KMS-11 (cell line): ENCODE measurements at regions not wholly inside any gene's neighbourhood (a gene's known extent, or its start where the extent isn't known, plus 50 kb on each side); places are given as distances from the start of the nearest gene placed in this dataset.

Experiments
- H2AFZ ChIP-seq: fragments of 200-600 bp; sonication (generic); 2 replicates; pipeline ENCODE4 v1.6.1; 2016; ENCODE audit warnings: antibody characterized with exemption, mixed run types, low read depth
- H3K27ac ChIP-seq: fragments of 200-600 bp; sonication (generic); 2 replicates; pipeline ENCODE4 v1.6.1; 2016; ENCODE audit warnings: mild to moderate bottlenecking, mixed run types
- H3K27me3 ChIP-seq: fragments of 200-600 bp; sonication (generic); 2 replicates; pipeline ENCODE4 v1.6.1; 2017; ENCODE audit warnings: mild to moderate bottlenecking, low read depth, mixed run types, moderate library complexity; ENCODE audit not compliant: insufficient read depth
- H3K36me3 ChIP-seq: fragments of 200-600 bp; sonication (generic); 2 replicates; pipeline ENCODE4 v1.6.1; 2017; ENCODE audit warnings: mild to moderate bottlenecking, mixed run types; ENCODE audit not compliant: insufficient read depth
- H3K4me1 ChIP-seq: fragments of 200-600 bp; sonication (generic); 2 replicates; pipeline ENCODE4 v1.6.1; 2016; ENCODE audit warnings: mild to moderate bottlenecking, low read depth, mixed run types; ENCODE audit not compliant: poor library complexity, severe bottlenecking
- H3K4me2 ChIP-seq: fragments of 200-600 bp; sonication (generic); 2 replicates; pipeline ENCODE4 v1.7.0; 2016; ENCODE audit warnings: mild to moderate bottlenecking, mixed run types
- H3K4me3 ChIP-seq: fragments of 200-600 bp; sonication (generic); IDR thresholded peaks from 2 replicates; pipeline ENCODE4 v1.6.1; 2017; ENCODE audit warnings: low read depth, low read length, mixed read lengths; ENCODE audit not compliant: insufficient read depth
- H3K79me2 ChIP-seq: fragments of 200-600 bp; sonication (generic); 2 replicates; pipeline ENCODE4 v1.6.1; 2016; ENCODE audit warnings: low read depth, mixed run types; ENCODE audit not compliant: insufficient read depth
- H3K9ac ChIP-seq: fragments of 200-600 bp; sonication (generic); 2 replicates; pipeline ENCODE4 v1.6.1; 2016; ENCODE audit warnings: mild to moderate bottlenecking, mixed run types
- H4K20me1 ChIP-seq: fragments of 200-600 bp; sonication (generic); 2 replicates; pipeline ENCODE4 v1.6.1; 2016; ENCODE audit warnings: mild to moderate bottlenecking, mixed run types; ENCODE audit not compliant: insufficient read depth
- TF ChIP-seq, protein P1 (sequence below): fragments of 200-600 bp; sonication (generic); conservative IDR thresholded peaks from 2 replicates; pipeline ENCODE4 v1.6.1; 2017; ENCODE audit warnings: low read depth, mild to moderate bottlenecking, antibody characterized with exemption, low read length, moderate library complexity, mixed read lengths

DNA sequence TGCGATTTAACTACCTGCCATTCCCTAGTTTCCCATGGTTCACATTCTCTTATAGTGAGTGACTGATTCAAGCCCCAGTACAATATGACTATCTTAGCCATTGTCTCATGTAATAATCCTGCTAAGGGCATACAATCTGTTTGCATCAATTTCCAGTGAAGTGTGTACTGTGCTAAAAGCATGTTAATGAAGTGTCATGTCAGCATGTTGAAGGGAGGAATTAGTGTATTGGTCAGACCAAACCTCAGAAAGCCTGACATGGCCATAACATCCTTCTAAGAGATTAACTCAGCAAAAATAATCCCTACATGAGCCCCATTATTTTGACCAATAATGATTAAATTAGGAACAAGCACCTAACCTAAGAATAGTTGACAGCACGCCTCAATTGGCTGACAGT, 442.4 kb downstream of the ENC1 start:
- Histone ChIP-seq H3K27me3 (no peaks in the 10 kb centered on the region), H3K4me2 (peak overlapping the region; percentile 50), H3K27ac (peak overlapping the region; percentile 46), H3K4me1 (peaks cover 65% of the 10 kb centered on the region), H2AFZ (peak overlapping the region; percentile 42), H3K36me3 (no peaks in the 10 kb centered on the region), H3K9ac (no peak overlapping the region), H4K20me1 (no peaks in the 10 kb centered on the region), H3K4me3 (no peak overlapping the region), H3K79me2 (no peaks in the 10 kb centered on the region)
- TF ChIP-seq, protein P1, sequence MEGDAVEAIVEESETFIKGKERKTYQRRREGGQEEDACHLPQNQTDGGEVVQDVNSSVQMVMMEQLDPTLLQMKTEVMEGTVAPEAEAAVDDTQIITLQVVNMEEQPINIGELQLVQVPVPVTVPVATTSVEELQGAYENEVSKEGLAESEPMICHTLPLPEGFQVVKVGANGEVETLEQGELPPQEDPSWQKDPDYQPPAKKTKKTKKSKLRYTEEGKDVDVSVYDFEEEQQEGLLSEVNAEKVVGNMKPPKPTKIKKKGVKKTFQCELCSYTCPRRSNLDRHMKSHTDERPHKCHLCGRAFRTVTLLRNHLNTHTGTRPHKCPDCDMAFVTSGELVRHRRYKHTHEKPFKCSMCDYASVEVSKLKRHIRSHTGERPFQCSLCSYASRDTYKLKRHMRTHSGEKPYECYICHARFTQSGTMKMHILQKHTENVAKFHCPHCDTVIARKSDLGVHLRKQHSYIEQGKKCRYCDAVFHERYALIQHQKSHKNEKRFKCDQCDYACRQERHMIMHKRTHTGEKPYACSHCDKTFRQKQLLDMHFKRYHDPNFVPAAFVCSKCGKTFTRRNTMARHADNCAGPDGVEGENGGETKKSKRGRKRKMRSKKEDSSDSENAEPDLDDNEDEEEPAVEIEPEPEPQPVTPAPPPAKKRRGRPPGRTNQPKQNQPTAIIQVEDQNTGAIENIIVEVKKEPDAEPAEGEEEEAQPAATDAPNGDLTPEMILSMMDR = no peak

DNA sequence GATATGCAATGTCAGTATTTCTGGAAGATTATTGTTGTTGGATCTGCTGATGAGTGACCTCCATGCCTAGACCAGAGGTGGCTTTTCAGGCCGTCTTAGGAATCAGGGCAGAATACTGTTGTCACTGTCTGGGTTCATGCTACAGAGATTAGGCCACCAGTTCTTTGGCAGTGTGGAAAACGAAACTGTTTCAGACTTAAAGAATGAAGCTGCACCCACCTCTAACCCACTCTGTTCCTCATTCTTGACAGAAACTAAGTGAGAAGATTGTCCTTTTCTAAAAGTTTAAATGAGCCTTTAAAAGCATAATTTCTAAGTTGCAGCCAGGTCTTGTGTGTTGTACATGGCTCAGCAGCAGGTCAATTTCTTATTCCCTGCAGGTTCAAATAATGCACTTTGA, 444.3 kb downstream of the ENC1 start:
- H4K20me1 ChIP-seq = no peaks in the 10 kb centered on the region
- TF ChIP-seq, protein P1 = no peak
- H3K27ac ChIP-seq = no peak overlapping the region
- H3K4me3 ChIP-seq = no peak overlapping the region
- no peak overlapping the region for H3K9ac ChIP-seq
- no peaks in the 10 kb centered on the region for H3K27me3 ChIP-seq
- H3K79me2 ChIP-seq = no peaks in the 10 kb centered on the region
- H3K36me3 ChIP-seq = no peaks in the 10 kb centered on the region
- H3K4me2 ChIP-seq = no peak overlapping the region; the same call in 1 of the 2 replicates
- peaks cover 53% of the 10 kb centered on the region for H3K4me1 ChIP-seq
- H2AFZ ChIP-seq = no peak overlapping the region

DNA sequence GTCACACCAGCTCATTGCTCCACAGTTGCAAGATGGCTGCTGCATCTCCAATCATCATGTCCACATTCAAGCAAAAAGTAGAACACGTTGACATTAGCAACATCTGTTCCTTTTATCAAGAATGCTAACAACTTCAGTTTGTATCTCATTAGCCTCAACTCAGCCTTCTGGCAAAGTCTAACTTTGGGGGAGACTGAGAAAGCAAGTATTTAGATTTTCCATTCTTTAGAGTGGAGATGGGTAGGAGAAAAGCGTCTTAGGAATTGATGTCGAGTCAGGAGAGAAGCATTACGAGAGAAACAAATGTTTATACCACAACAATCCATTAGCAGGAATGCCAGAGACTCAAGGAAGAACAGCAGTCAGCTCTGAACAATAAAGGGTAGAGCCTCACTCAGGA, 446.3 kb downstream of the ENC1 start:
- Histone ChIP-seq H3K27ac (no peak overlapping the region), H4K20me1 (no peaks in the 10 kb centered on the region), H2AFZ (no peak overlapping the region), H3K79me2 (no peaks in the 10 kb centered on the region), H3K27me3 (no peaks in the 10 kb centered on the region), H3K9ac (no peak overlapping the region), H3K4me3 (no peak overlapping the region), H3K36me3 (no peaks in the 10 kb centered on the region), H3K4me2 (no peak overlapping the region), H3K4me1 (peaks cover 33% of the 10 kb centered on the region)
- TF ChIP-seq, protein P1 = no peak

DNA sequence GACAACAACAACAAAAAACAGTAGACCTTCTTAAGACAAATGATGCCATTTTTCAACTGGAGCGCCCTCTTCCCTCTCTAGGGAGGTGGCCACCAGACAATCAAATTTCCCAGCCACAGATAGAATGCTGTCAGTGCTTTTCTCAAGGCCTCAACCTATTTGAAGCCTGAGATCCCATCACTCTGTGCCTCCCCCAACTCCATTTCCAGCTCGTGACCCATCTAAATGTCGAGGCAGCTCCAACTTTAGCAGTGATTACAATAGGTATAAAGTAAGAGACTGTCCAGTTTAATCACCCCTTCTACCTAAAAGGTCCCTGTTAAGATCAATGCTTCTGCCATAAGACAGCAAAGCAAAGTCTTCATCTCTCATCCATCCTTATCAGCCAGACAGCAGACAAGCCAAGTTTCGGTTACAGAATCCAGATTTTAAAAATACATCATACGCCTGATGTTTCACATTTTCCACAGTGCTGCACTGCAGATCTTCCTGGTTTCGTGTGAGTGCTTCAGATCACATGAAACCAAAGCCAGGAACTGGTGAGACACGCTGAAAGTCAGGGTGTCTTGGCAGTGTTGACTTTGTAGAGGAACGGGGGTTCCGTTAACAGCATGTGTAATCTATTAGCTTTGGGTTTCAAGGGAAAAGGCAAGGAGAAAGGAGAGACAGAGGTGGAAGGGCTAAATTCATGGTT, 447.8 kb downstream of the ENC1 start:
- Histone ChIP-seq H3K36me3 (no peaks in the 10 kb centered on the region), H3K9ac (no peak overlapping the region)

More for the DNA sequence above, 447.8 kb downstream of the ENC1 start:
- no peak overlapping the region for H3K4me2 ChIP-seq
- no peaks in the 10 kb centered on the region for H3K27me3 ChIP-seq
- no peaks in the 10 kb centered on the region for H4K20me1 ChIP-seq
- no peak overlapping the region for H3K27ac ChIP-seq
- no peaks in the 10 kb centered on the region for H3K79me2 ChIP-seq
- H3K4me3 ChIP-seq = no peak overlapping the region
- TF ChIP-seq, protein P1 = no peak
- no peak overlapping the region for H2AFZ ChIP-seq
- H3K4me1 ChIP-seq = peaks cover 21% of the 10 kb centered on the region
